ENCODE measurements at regions not wholly inside any gene's neighbourhood (a gene's known extent, or its start where the extent isn't known, plus 50 kb on each side); places are given as distances from the start of the nearest gene placed in this dataset.

DNA sequence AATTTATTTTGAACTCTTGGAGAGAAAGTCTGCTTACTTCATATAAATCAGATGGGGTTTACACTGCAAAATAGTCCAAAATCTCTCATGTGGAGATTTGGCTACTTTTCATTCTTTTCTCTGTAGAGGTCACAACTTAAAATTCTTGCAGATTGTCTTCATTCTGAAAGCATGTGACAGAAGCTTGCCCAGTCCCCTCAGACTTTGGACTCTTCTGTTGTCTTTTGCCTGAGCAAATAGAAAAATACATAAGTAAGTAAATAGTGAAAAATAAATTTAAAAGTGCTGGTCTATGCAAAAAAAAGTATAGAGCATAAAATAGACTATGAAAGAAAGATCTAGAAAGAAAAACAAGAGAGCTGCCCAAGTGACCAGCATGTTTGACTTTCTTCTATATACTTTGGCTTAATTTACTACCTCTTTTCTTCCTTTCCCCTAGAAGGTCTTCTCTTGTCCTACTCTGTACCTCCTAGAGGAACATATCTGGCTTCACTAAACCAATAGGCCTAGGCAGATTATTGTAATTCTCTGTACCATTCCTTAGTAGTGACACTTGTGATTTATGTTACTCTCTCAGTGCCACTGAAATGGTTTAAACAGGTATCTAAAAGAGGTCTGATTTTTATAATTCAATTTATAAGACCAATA lies 260.9 kb downstream of the TENT5A start (continued):
- TF ChIP-seq, protein P1, sequence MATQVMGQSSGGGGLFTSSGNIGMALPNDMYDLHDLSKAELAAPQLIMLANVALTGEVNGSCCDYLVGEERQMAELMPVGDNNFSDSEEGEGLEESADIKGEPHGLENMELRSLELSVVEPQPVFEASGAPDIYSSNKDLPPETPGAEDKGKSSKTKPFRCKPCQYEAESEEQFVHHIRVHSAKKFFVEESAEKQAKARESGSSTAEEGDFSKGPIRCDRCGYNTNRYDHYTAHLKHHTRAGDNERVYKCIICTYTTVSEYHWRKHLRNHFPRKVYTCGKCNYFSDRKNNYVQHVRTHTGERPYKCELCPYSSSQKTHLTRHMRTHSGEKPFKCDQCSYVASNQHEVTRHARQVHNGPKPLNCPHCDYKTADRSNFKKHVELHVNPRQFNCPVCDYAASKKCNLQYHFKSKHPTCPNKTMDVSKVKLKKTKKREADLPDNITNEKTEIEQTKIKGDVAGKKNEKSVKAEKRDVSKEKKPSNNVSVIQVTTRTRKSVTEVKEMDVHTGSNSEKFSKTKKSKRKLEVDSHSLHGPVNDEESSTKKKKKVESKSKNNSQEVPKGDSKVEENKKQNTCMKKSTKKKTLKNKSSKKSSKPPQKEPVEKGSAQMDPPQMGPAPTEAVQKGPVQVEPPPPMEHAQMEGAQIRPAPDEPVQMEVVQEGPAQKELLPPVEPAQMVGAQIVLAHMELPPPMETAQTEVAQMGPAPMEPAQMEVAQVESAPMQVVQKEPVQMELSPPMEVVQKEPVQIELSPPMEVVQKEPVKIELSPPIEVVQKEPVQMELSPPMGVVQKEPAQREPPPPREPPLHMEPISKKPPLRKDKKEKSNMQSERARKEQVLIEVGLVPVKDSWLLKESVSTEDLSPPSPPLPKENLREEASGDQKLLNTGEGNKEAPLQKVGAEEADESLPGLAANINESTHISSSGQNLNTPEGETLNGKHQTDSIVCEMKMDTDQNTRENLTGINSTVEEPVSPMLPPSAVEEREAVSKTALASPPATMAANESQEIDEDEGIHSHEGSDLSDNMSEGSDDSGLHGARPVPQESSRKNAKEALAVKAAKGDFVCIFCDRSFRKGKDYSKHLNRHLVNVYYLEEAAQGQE (IDR thresholded peaks at IDR 0.05; ENCODE audit: low read depth, low read length): no peak
- TF ChIP-seq SIN3A (IDR thresholded peaks at IDR 0.05; ENCODE audit: borderline replicate concordance, low read depth, low read length) (no peak), YY1 (IDR thresholded peaks at IDR 0.05; ENCODE audit: low read depth) (no peak), ELF1 (IDR thresholded peaks at IDR 0.05) (no peak), TAF1 (IDR thresholded peaks at IDR 0.05; ENCODE audit: borderline replicate concordance, low read depth, low read length) (no peak), TCF12 (IDR thresholded peaks at IDR 0.05) (no peak)

DNA sequence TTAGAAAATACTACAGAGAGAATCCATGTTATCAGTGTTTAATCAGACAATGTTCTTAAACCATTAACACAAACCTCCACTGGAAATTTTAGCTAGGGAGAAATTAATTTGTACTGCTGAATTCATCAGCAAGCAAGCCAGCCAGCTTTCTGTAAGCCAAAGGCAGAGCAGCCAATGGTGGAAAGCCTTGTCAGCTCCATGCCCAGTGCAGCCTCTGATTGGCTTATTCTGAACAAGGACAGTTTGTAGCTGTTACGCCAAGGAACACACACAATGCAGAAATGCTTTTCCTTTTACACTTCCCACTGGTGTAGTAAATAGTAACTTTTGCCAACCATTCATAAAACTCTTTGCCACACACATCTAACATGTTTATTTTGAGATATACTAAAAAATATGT lies 265.0 kb downstream of the TENT5A start:
- Histone ChIP-seq H3K79me2 (ENCODE audit: insufficient read depth) (no peaks in the 10 kb centered on the region), H3K4me3 (ENCODE audit: low read depth in 2 of 2, low read length in 1 of 2) (no peak overlapping the region), H3K4me1 (ENCODE audit: control insufficient read depth in 1 of 2, insufficient read depth in 2 of 2, low read depth in 1 of 2, low read length in 1 of 2) (no peaks in the 10 kb centered on the region), H3K9me2 (no peaks in the 10 kb centered on the region; the same call in 1 of the 2 replicates), H3K27me3 (ENCODE audit: insufficient read depth) (no peaks in the 10 kb centered on the region), H4K20me1 (ENCODE audit: insufficient read depth) (no peaks in the 10 kb centered on the region), H3K4me2 (no peak overlapping the region), H3F3A (replicated peaks; ENCODE audit: insufficient read depth) (no peaks in the 10 kb centered on the region), H3K27ac (ENCODE audit: low read depth in 2 of 2, low read length in 1 of 2) (no peak overlapping the region), H3K9me3 (no peaks in the 10 kb centered on the region), H3K9ac (no peak overlapping the region), H2AFZ (ENCODE audit: low read depth) (no peak overlapping the region), H3K36me3 (replicated peaks in 1 of 2; ENCODE audit: control insufficient read depth in 1 of 2, insufficient read depth in 2 of 2, low read length in 1 of 2) (no peaks in the 10 kb centered on the region)
- no peak for DNase-seq
- ChIA-PET CTCF (interaction anchor here (0.7 kb wide), 1 partner anchor 33 kb away, joined by 3 read pairs; no protein-coding TSS in a partner anchor), POLR2A (no interaction called here)
- WGBS (ENCODE audit: low lambda C conversion rate): 100% methylated on average over 1 of the region's 1 CpG
- TF ChIP-seq EZH2phosphoT487 (IDR thresholded peaks at IDR 0.05; ENCODE audit: borderline replicate concordance, low read depth): no peak
- TF ChIP-seq POLR2AphosphoS5 (IDR thresholded peaks at IDR 0.05; ENCODE audit: low read depth, low read length): no peak
- TF ChIP-seq, protein P2, sequence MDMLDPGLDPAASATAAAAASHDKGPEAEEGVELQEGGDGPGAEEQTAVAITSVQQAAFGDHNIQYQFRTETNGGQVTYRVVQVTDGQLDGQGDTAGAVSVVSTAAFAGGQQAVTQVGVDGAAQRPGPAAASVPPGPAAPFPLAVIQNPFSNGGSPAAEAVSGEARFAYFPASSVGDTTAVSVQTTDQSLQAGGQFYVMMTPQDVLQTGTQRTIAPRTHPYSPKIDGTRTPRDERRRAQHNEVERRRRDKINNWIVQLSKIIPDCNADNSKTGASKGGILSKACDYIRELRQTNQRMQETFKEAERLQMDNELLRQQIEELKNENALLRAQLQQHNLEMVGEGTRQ (IDR thresholded peaks at IDR 0.05; ENCODE audit: borderline replicate concordance, low read depth, low read length): no peak
- TF ChIP-seq, protein P3, sequence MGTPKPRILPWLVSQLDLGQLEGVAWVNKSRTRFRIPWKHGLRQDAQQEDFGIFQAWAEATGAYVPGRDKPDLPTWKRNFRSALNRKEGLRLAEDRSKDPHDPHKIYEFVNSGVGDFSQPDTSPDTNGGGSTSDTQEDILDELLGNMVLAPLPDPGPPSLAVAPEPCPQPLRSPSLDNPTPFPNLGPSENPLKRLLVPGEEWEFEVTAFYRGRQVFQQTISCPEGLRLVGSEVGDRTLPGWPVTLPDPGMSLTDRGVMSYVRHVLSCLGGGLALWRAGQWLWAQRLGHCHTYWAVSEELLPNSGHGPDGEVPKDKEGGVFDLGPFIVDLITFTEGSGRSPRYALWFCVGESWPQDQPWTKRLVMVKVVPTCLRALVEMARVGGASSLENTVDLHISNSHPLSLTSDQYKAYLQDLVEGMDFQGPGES (IDR thresholded peaks at IDR 0.05; ENCODE audit: low read depth, low read length): no peak
- no peak for TF ChIP-seq FOXM1 (IDR thresholded peaks at IDR 0.05; ENCODE audit: low read depth)
- TF ChIP-seq, protein P4, sequence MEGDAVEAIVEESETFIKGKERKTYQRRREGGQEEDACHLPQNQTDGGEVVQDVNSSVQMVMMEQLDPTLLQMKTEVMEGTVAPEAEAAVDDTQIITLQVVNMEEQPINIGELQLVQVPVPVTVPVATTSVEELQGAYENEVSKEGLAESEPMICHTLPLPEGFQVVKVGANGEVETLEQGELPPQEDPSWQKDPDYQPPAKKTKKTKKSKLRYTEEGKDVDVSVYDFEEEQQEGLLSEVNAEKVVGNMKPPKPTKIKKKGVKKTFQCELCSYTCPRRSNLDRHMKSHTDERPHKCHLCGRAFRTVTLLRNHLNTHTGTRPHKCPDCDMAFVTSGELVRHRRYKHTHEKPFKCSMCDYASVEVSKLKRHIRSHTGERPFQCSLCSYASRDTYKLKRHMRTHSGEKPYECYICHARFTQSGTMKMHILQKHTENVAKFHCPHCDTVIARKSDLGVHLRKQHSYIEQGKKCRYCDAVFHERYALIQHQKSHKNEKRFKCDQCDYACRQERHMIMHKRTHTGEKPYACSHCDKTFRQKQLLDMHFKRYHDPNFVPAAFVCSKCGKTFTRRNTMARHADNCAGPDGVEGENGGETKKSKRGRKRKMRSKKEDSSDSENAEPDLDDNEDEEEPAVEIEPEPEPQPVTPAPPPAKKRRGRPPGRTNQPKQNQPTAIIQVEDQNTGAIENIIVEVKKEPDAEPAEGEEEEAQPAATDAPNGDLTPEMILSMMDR (IDR thresholded peaks at IDR 0.05): no peak
- TF ChIP-seq GABPA (IDR thresholded peaks at IDR 0.05; ENCODE audit: low read depth): no peak
- TF ChIP-seq TEAD4 (IDR thresholded peaks at IDR 0.05; ENCODE audit: borderline replicate concordance, insufficient read depth): no peak
- TF ChIP-seq, protein P5, sequence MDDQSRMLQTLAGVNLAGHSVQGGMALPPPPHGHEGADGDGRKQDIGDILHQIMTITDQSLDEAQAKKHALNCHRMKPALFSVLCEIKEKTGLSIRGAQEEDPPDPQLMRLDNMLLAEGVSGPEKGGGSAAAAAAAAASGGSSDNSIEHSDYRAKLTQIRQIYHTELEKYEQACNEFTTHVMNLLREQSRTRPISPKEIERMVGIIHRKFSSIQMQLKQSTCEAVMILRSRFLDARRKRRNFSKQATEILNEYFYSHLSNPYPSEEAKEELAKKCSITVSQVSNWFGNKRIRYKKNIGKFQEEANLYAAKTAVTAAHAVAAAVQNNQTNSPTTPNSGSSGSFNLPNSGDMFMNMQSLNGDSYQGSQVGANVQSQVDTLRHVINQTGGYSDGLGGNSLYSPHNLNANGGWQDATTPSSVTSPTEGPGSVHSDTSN (IDR thresholded peaks at IDR 0.05): no peak
